PC-9 (cell line): ENCODE measurements at regions not wholly inside any gene's neighbourhood (a gene's known extent, or its start where the extent isn't known, plus 50 kb on each side); places are given as distances from the start of the nearest gene placed in this dataset.

Experiments
- EZH2 ChIP-seq: fragments of 200-600 bp; sonication (generic); IDR thresholded peaks from 2 replicates; pipeline ENCODE4 v1.8.0; 2017; ENCODE audit warnings: antibody characterized with exemption, low read depth
- TF ChIP-seq, protein P1 (sequence below): fragments of 200-600 bp; sonication (generic); conservative IDR thresholded peaks from 2 replicates; pipeline ENCODE4 v1.6.1; 2017; ENCODE audit warnings: mixed run types, antibody characterized with exemption, mild to moderate bottlenecking, moderate library complexity

DNA sequence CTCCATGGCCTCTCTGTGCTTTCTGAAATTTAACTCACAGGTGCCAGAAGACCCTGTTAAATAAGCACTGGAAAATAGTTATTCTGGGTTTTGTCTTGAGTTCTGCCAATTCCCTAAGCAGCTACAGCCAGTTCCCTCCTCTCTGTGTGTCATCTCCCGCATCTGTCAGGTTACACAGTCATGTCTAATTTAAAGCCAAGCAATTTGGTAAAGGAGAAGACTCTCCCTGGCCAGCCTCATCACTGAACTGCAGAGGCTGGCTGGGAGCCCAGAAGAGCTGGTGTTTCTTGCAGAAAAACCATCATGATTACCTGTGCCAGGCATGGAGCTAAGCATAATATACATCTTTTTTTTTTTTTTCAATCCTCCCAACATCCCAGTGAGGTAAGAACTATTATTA is 141.3 kb upstream of the ZNF366 start:
- TF ChIP-seq, protein P1, sequence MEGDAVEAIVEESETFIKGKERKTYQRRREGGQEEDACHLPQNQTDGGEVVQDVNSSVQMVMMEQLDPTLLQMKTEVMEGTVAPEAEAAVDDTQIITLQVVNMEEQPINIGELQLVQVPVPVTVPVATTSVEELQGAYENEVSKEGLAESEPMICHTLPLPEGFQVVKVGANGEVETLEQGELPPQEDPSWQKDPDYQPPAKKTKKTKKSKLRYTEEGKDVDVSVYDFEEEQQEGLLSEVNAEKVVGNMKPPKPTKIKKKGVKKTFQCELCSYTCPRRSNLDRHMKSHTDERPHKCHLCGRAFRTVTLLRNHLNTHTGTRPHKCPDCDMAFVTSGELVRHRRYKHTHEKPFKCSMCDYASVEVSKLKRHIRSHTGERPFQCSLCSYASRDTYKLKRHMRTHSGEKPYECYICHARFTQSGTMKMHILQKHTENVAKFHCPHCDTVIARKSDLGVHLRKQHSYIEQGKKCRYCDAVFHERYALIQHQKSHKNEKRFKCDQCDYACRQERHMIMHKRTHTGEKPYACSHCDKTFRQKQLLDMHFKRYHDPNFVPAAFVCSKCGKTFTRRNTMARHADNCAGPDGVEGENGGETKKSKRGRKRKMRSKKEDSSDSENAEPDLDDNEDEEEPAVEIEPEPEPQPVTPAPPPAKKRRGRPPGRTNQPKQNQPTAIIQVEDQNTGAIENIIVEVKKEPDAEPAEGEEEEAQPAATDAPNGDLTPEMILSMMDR = no peak
- no peak for TF ChIP-seq EZH2
